HG03025 (cell line): ENCODE measurements at regions not wholly inside any gene's neighbourhood (a gene's known extent, or its start where the extent isn't known, plus 50 kb on each side); places are given as distances from the start of the nearest gene placed in this dataset.
"Not testable (repeated sequence)": the region's sequence is repeated elsewhere in the genome, so short reads cannot be mapped to it uniquely, and the experiment has no call there.

Experiments
- ATAC-seq: cut with Tn5 transposase; IDR thresholded peaks from one replicate; pipeline ENCODE4 v1.9.1; 2021; ENCODE audit warnings: mild to moderate bottlenecking, moderate library complexity; ENCODE audit not compliant: unreplicated experiment, low FRiP score

- not testable (repeated sequence) for ATAC-seq
Observed at GRCh38 chr16:18263046-18263445, 73.5 kb downstream of the NPIPA8 start.

- ATAC-seq = not testable (repeated sequence)
Observed at GRCh38 chr16:18261848-18262247, 74.7 kb downstream of the NPIPA8 start.

- ATAC-seq = not testable (repeated sequence)
Observed at GRCh38 chr16:18259496-18260176, 76.9 kb downstream of the NPIPA8 start.

GRCh38 chr16:18252943-18253342, 83.6 kb downstream of the NPIPA8 start:
- not testable (repeated sequence) for ATAC-seq

GRCh38 chr16:18230505-18230904, 106.0 kb downstream of the NPIPA8 start:
- ATAC-seq = not testable (repeated sequence)

- not testable (repeated sequence) for ATAC-seq
Observed at GRCh38 chr16:18222054-18223009, 114.2 kb downstream of the NPIPA8 start.

- not testable (repeated sequence) for ATAC-seq
Observed at GRCh38 chr16:18217741-18218140, 118.8 kb downstream of the NPIPA8 start.

- not testable (repeated sequence) for ATAC-seq
Observed at GRCh38 chr16:18216814-18217213, 119.7 kb downstream of the NPIPA8 start.

- not testable (repeated sequence) for ATAC-seq
Observed at GRCh38 chr16:18213810-18214209, 122.7 kb downstream of the NPIPA8 start.

GRCh38 chr16:18211505-18211904, 125.0 kb downstream of the NPIPA8 start:
- not testable (repeated sequence) for ATAC-seq

GRCh38 chr16:18204786-18205185, 131.8 kb downstream of the NPIPA8 start:
- ATAC-seq = not testable (repeated sequence)

- ATAC-seq = not testable (repeated sequence)
Observed at GRCh38 chr16:18204309-18204708, 132.2 kb downstream of the NPIPA8 start.

GRCh38 chr16:18201511-18201910, 135.0 kb downstream of the NPIPA8 start:
- ATAC-seq = not testable (repeated sequence)

- not testable (repeated sequence) for ATAC-seq
Observed at GRCh38 chr16:18192389-18192788, 144.1 kb downstream of the NPIPA8 start.

GRCh38 chr16:18190179-18190578, 146.4 kb downstream of the NPIPA8 start:
- not testable (repeated sequence) for ATAC-seq

GRCh38 chr16:18184755-18185154, 151.8 kb downstream of the NPIPA8 start:
- not testable (repeated sequence) for ATAC-seq

GRCh38 chr16:18181028-18181427, 155.5 kb downstream of the NPIPA8 start:
- not testable (repeated sequence) for ATAC-seq

- ATAC-seq = not testable (repeated sequence)
Observed at GRCh38 chr16:18173945-18174497, 162.5 kb downstream of the NPIPA8 start.

- not testable (repeated sequence) for ATAC-seq
Observed at GRCh38 chr16:18162293-18162692, 174.2 kb downstream of the NPIPA8 start.

- ATAC-seq = not testable (repeated sequence)
Observed at GRCh38 chr16:18161224-18161623, 175.3 kb downstream of the NPIPA8 start.

GRCh38 chr16:18159185-18159584, 177.4 kb downstream of the NPIPA8 start:
- not testable (repeated sequence) for ATAC-seq
